22Rv1 (cell line): ENCODE measurements at regions not wholly inside any gene's neighbourhood (a gene's known extent, or its start where the extent isn't known, plus 50 kb on each side); places are given as distances from the start of the nearest gene placed in this dataset.
"Not testable (repeated sequence)": the region's sequence is repeated elsewhere in the genome, so short reads cannot be mapped to it uniquely, and the experiment has no call there.

Experiments
- H3K27ac ChIP-seq: fragments of 450-650 bp; 2 replicates; pipeline ENCODE4 v1.5.1; 2017
- CTCF ChIP-seq: fragments of 450-650 bp; IDR thresholded peaks from 2 replicates; pipeline ENCODE4 v1.5.1; 2017; ENCODE audit warnings: mild to moderate bottlenecking
- ZFX ChIP-seq: fragments of 450-650 bp; IDR thresholded peaks from 2 replicates; pipeline ENCODE4 v1.6.1; 2017; ENCODE audit warnings: antibody characterized with exemption, borderline replicate concordance

- TF ChIP-seq ZFX: no peak
- no peak for TF ChIP-seq CTCF
- H3K27ac ChIP-seq: no peak overlapping the region
Observed at GRCh38 chr11:96990914-96991313, 601.1 kb downstream of the JRKL start.

GRCh38 chr11:97000481-97000880, 610.7 kb downstream of the JRKL start:
- no peak overlapping the region for H3K27ac ChIP-seq
- no peak for TF ChIP-seq ZFX
- TF ChIP-seq CTCF: no peak

GRCh38 chr11:97007283-97007682, 617.5 kb downstream of the JRKL start:
- H3K27ac ChIP-seq: no peak overlapping the region
- TF ChIP-seq CTCF (no peak), ZFX (no peak)

DNA sequence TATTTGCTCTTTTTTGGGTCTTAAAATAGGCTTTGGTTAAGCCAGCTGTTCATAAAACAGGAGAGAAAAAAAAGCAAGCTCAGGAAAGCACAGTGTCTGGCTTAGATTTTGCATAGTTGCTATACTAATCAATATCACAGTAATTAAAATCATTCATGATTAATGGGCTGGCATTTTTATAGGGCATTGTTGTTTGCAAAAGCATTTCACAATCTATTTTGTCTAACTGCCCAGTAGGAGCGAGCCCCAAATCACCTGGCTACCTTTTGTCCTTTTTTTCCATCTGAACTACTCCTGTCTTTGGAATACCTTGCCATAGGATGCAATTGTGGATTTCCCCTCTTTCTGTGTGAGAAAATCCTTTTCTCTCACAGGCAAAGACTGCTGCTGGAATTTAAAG, 619.8 kb downstream of the JRKL start:
- no peak overlapping the region for H3K27ac ChIP-seq
- TF ChIP-seq ZFX (no peak), CTCF (no peak)

DNA sequence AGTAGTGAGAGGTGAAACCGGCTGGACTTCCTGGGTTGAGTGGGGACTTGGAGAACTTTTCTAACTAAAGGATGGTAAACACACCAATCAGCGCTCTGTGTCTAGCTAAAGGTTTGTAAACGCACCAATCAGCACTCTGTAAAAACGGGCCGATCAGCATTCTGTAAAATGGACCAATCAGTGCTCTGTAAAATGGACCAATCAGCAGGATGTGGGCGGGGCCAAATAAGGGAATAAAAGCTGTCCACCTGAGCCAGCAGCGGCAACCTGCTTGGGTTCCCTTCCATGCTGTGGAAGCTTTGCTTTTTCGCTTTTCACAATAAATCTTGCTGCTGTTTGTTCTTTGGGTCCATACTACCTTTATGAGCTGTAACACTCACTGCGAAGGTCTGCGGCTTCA, 621.2 kb downstream of the JRKL start:
- not testable (repeated sequence) for H3K27ac ChIP-seq

DNA sequence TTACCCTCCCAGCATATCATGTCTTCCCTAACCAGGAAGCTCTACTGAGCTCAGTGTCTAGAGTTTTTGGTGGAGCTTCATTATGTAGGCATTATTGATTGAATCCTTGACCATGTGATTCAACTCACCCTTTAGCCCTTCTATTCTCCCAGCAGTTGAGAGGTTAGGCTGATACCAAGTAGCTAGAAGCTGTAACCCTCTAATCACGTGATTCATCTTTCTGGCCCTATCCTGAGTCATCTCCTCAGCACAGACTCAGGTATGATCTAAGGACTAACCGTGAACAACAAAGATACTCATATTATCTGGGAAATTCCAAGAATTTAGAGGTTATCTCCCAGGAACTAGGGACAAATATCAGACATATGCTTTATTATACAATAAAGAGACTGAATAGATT, 625.5 kb downstream of the JRKL start:
- H3K27ac ChIP-seq: no peak overlapping the region
- TF ChIP-seq ZFX: no peak
- TF ChIP-seq CTCF: no peak

GRCh38 chr11:97019305-97019704, 629.5 kb downstream of the JRKL start:
- no peak for TF ChIP-seq ZFX
- no peak for TF ChIP-seq CTCF
- H3K27ac ChIP-seq: no peak overlapping the region

- H3K27ac ChIP-seq: no peak overlapping the region
- TF ChIP-seq CTCF (no peak), ZFX (no peak)
Observed at GRCh38 chr11:97019754-97020153, 629.9 kb downstream of the JRKL start.
